HG03520 (cell line): ENCODE measurements at regions not wholly inside any gene's neighbourhood (a gene's known extent, or its start where the extent isn't known, plus 50 kb on each side); places are given as distances from the start of the nearest gene placed in this dataset.

Experiments
- ATAC-seq: cut with Tn5 transposase; IDR thresholded peaks from one replicate; pipeline ENCODE4 v1.9.1; 2021; ENCODE audit warnings: mild to moderate bottlenecking, moderate library complexity; ENCODE audit not compliant: unreplicated experiment

- no peak for ATAC-seq
Measured at GRCh38 chr3:22555753-22556435, 647.2 kb upstream of the UBE2E2 start.

GRCh38 chr3:22565393-22565792 is 637.7 kb upstream of the UBE2E2 start:
- no peak for ATAC-seq

- ATAC-seq, result no peak
Measured at GRCh38 chr3:22568285-22568684, 634.8 kb upstream of the UBE2E2 start.

- ATAC-seq, result no peak
Measured at GRCh38 chr3:22569570-22569969, 633.6 kb upstream of the UBE2E2 start.

DNA sequence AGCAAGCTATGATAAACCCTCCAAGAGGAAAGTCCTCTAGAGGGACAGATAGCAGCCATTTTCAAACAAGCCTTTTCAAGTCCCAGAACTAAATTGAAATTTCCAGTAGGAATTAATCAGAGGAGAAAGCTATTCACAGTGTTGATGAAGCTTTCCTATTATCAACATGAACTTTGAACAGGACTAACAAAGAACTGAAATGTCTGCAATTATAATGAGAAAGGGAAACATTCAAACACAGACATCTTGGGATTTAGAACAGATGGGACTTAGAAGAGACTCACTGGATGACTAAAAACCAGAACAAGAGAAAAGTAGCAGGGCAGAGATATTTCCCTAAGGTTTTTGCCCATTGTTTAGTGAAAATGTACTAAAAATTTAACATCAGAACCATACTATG is 622.1 kb upstream of the UBE2E2 start:
- ATAC-seq, result no peak

GRCh38 chr3:22582266-22582665 is 620.9 kb upstream of the UBE2E2 start:
- ATAC-seq, result no peak

- ATAC-seq, result no peak
Measured at GRCh38 chr3:22585504-22585903, 617.6 kb upstream of the UBE2E2 start.

DNA sequence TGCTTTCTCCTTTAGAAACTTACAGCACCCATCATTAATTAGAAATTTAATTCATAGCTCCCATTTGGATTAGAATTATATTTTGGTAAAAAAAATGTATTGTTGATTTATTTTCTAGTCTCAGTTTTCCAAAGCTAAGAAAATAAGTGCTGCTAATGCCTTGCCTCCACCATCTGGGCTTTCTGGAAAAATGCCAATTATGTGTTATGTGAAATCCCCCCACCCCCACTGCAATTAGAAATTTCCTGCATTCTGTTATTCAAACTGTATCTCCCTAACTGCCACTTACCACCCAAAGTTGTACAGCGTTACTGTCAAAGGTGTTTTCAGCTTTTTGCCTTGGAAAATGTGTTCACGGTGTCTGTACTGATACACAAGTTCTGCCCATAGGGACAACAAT is 617.2 kb upstream of the UBE2E2 start:
- no peak for ATAC-seq

- no peak for ATAC-seq
Measured at GRCh38 chr3:22587446-22587845, 615.7 kb upstream of the UBE2E2 start.

DNA sequence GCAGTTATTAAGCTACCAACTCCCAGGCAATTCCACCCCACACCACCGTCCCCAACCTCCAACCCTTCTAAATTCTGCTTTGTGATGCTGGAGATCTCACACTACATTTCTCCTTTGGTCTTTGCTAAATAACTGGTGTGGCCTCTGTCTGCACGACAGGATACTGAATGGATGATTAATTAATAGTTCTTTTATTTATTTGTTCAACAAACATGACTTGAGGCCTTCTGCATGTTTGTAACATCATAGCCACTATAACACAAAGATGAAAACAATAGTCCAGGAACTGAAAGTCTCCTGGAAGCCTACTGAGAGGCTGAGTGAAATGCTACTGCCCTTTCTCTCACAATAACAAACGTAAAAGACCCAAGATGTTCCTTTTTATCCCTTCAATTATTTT is 609.5 kb upstream of the UBE2E2 start:
- ATAC-seq, result no peak

GRCh38 chr3:22594990-22595389 is 608.1 kb upstream of the UBE2E2 start:
- no peak for ATAC-seq

DNA sequence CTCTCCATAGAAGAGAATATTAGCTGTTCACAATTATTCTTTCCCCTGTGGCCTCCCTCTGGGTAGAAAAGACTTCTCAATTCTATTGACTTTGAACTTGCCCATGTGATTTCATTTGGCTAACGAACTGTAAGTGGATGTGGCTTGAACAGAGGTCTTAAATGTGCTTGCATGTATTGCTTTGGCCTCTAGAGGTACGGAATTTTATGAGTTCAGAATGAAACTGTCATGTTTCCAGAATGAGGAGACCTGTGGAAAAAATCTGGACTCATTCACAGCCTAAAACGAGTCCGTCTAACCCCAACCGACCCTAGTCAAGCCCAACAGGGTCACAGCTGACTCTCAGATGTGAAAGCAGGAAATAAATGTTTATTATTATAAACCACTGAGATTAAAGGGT is 596.7 kb upstream of the UBE2E2 start:
- ATAC-seq, result no peak

DNA sequence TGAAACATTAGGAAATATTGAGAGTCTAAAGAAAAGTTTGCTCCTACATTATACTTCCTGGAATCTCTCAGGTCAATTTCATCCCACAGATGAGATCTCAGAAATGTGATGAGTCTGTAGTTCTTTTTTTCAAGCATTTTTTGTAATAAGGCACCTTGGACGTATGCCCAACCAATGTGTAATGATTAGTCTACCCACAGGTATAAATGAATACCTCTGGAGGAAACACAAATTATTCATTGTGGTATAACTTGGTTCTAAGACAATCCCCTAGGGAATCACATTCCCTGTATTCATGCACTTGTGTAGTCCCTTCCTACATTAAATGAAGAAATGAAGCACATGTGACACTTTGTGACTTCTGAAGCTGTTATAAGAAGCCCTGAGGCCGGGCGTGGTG is 596.2 kb upstream of the UBE2E2 start:
- ATAC-seq, result no peak

DNA sequence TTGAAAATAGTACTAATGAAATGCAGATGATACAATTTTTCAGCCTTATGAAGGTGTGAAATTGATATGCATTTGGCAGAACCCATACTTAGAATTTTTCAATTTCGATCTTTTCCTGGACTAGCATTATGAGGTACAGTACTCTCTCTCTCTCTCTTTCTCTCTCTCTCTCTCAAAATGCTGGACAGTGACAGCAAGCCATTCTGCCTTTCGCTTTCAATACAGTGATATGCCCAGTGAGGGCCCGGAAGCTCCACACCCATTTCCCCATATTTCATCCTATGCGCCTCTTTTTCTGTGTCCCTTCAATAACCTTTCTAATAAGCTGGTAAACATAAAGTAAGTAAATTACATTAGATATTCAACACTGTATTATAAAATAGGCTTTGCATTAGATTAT is 595.0 kb upstream of the UBE2E2 start:
- no peak for ATAC-seq

DNA sequence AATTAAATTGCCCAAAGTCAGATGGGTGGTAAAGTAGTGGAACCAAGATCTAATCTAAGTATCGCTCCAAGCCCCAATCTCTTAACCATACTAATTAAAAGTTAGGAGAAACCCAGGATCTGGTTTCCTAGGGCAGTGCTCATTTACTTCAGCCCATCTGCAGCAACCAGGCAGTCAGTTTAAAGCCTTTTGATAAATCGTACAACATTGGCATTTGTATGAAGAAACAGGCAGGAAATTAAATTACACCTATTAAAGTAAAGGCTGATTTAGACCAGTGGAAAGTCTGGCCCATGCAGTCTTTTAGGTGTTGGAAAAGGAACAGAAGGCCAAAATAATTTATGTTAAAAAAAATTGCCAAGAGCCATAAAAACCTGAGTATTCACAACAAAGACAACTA is 594.4 kb upstream of the UBE2E2 start:
- ATAC-seq, result no peak

DNA sequence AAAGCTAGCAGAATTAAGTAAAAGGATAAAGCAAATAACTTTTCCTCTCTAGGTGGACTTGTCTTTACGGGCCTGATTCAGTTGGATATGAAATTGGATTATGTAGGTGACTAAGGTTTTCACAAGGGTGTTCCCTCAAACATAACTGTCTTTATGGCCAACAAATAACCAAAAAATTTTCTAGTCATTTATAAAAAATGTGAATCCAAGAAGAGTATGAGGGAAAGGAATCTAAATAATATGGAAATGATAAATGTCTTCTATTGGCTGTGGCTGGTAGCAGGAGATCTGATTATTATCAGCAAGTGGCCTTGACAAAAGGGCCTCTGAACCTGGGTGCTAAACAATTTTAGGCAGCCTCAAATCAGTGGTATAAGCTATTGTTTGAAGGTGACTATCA is 594.0 kb upstream of the UBE2E2 start:
- ATAC-seq, result no peak

GRCh38 chr3:22612927-22613326 is 590.2 kb upstream of the UBE2E2 start:
- ATAC-seq, result no peak

DNA sequence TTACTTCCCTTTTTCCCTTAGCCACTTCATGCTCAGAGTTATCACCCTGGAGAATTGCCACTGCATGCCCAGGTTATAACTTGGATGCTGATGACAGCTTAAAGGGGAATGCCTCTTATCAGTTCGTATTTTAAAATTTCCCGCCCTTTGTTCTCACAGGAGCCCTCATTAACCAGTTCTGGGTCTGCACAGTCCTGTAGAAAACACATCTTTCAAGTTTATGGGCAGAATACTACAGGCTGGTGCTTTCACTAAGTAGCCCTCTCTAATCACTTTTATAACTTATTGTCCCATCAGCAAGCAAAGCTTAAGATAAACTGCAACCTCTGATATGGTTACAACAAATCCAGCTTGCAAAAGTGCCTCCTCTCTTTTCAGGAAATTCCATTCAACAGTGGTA is 587.3 kb upstream of the UBE2E2 start:
- ATAC-seq, result no peak

GRCh38 chr3:22617372-22617771 is 585.8 kb upstream of the UBE2E2 start:
- ATAC-seq, result no peak

GRCh38 chr3:22620498-22620897 is 582.6 kb upstream of the UBE2E2 start:
- no peak for ATAC-seq

GRCh38 chr3:22621205-22621809 is 581.8 kb upstream of the UBE2E2 start:
- ATAC-seq, result no peak

DNA sequence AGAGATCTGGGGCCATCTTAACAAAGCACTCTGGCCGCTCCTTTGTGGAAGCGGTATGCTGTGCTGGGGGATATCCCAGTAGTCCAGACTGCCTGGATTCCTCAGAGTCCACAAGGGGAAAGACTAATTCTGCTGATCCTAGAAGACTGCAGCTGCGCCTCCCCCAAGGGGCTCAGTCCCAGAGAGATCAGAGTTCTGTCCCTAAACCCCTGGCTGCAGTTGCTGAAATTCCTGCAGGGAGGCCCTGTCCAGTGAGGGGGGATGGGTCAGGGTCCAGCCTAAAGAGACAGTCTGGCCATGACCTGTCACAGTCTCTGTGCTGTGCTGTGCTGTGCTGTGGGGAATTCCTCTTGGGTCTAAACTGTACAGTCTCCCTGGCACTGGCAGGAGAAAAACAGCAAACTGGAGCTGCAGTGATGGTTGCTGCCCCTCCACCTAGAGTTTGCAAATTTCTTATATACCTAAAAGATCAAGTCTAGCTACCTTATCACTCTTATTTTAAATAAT is 575.1 kb upstream of the UBE2E2 start:
- ATAC-seq, result no peak

GRCh38 chr3:22632536-22632935 is 570.6 kb upstream of the UBE2E2 start:
- no peak for ATAC-seq
